ENCODE measurements at regions not wholly inside any gene's neighbourhood (a gene's known extent, or its start where the extent isn't known, plus 50 kb on each side); places are given as distances from the start of the nearest gene placed in this dataset.

- TF ChIP-seq, protein P1, sequence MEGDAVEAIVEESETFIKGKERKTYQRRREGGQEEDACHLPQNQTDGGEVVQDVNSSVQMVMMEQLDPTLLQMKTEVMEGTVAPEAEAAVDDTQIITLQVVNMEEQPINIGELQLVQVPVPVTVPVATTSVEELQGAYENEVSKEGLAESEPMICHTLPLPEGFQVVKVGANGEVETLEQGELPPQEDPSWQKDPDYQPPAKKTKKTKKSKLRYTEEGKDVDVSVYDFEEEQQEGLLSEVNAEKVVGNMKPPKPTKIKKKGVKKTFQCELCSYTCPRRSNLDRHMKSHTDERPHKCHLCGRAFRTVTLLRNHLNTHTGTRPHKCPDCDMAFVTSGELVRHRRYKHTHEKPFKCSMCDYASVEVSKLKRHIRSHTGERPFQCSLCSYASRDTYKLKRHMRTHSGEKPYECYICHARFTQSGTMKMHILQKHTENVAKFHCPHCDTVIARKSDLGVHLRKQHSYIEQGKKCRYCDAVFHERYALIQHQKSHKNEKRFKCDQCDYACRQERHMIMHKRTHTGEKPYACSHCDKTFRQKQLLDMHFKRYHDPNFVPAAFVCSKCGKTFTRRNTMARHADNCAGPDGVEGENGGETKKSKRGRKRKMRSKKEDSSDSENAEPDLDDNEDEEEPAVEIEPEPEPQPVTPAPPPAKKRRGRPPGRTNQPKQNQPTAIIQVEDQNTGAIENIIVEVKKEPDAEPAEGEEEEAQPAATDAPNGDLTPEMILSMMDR (IDR thresholded peaks at IDR 0.05): no peak
- no peak for TF ChIP-seq ZFX (IDR thresholded peaks at IDR 0.05; ENCODE audit: borderline replicate concordance)
Observed at GRCh38 chr7:80386686-80387085, 125.2 kb downstream of the GNAT3 start.
